Mesendoderm (in vitro differentiated cells): ENCODE measurements at regions not wholly inside any gene's neighbourhood (a gene's known extent, or its start where the extent isn't known, plus 50 kb on each side); places are given as distances from the start of the nearest gene placed in this dataset.
A peak's percentile ranks its signal among the peaks of the same experiment; 100 is the strongest.

Experiments used
- DNase-seq: peaks from one replicate; pipeline ENCODE4 v3.0.0; 2013
- H2AK5ac ChIP-seq: 2 replicates; pipeline ENCODE4 v1.6.1; 2013; ENCODE audit warnings: low read length, inconsistent platforms
- H2BK120ac ChIP-seq: 2 replicates; pipeline ENCODE4 v1.6.1; 2013; ENCODE audit warnings: low read depth, mild to moderate bottlenecking, low read length, moderate library complexity, mixed read lengths
- H2BK15ac ChIP-seq: replicated peaks from 2 replicates; pipeline ENCODE4 v1.6.1; 2013; ENCODE audit warnings: low read depth, mild to moderate bottlenecking, moderate library complexity
- H2BK5ac ChIP-seq: 2 replicates; pipeline ENCODE4 v1.6.1; 2013; ENCODE audit warnings: low read length, inconsistent platforms
- H3K18ac ChIP-seq: 2 replicates; pipeline ENCODE4 v1.6.1; 2013; ENCODE audit warnings: mild to moderate bottlenecking, low read length, mixed read lengths
- H3K23ac ChIP-seq: one replicate; pipeline ENCODE4 v1.6.1; 2013; ENCODE audit warnings: low read length
- H3K27ac ChIP-seq: 2 replicates; pipeline ENCODE4 v1.5.1; 2013; ENCODE audit warnings: low read depth, mild to moderate bottlenecking, inconsistent platforms, low read length, moderate library complexity
- H3K27me3 ChIP-seq: 2 replicates; pipeline ENCODE4 v1.6.1; 2013; ENCODE audit warnings: low read length, control low read depth, mild to moderate bottlenecking, inconsistent platforms; ENCODE audit not compliant: insufficient read depth, poor library complexity
- H3K36me3 ChIP-seq: 2 replicates; pipeline ENCODE4 v1.6.1; 2013; ENCODE audit warnings: low read length, inconsistent platforms; ENCODE audit not compliant: control insufficient read depth, insufficient read depth
- H3K4ac ChIP-seq: one replicate; pipeline ENCODE4 v1.6.1; 2013; ENCODE audit warnings: low read depth, mild to moderate bottlenecking, low read length, moderate library complexity
- H3K4me1 ChIP-seq: 2 replicates; pipeline ENCODE4 v1.6.1; 2013; ENCODE audit warnings: low read depth, low read length, inconsistent platforms; ENCODE audit not compliant: control insufficient read depth
- H3K4me2 ChIP-seq: 2 replicates; pipeline ENCODE4 v1.6.1; 2013; ENCODE audit warnings: low read length
- H3K4me3 ChIP-seq: 2 replicates; pipeline ENCODE4 v1.5.1; 2013; ENCODE audit warnings: mild to moderate bottlenecking, low read length
- H3K56ac ChIP-seq: one replicate; pipeline ENCODE4 v1.6.1; 2013; ENCODE audit warnings: low read length
- H3K79me1 ChIP-seq: 2 replicates; pipeline ENCODE4 v1.6.1; 2013; ENCODE audit warnings: low read length, inconsistent platforms
- H3K79me2 ChIP-seq: 2 replicates; pipeline ENCODE4 v1.6.1; 2013; ENCODE audit warnings: mild to moderate bottlenecking, low read length; ENCODE audit not compliant: control insufficient read depth, insufficient read depth
- H3K9ac ChIP-seq: 2 replicates; pipeline ENCODE4 v1.6.1; 2013; ENCODE audit warnings: low read length, inconsistent platforms
- H4K5ac ChIP-seq: one replicate; pipeline ENCODE4 v1.6.1; 2013; ENCODE audit warnings: low read length
- H4K8ac ChIP-seq: one replicate; pipeline ENCODE4 v1.6.1; 2013; ENCODE audit warnings: low read depth, mild to moderate bottlenecking, control low read depth, low read length, moderate library complexity
- WGBS: extraction: QIAGEN DNeasy Blood & Tissue Kit; methylation state at CpG from one replicate; pipeline ENCODE4 v1.1.7; 2013; ENCODE audit warnings: low lambda C conversion rate, missing lambda C conversion rate; ENCODE audit not compliant: insufficient coverage; ENCODE audit errors: extremely low coverage; 5-methylcytosine and 5-hydroxymethylcytosine counted together

GRCh38 chr2:9099341-9099751 is 95.9 kb upstream of the MBOAT2 start:
- Histone ChIP-seq H2AK5ac (no peak overlapping the region), H3K27ac (no peak overlapping the region), H4K8ac (no peak overlapping the region), H3K4me3 (no peak overlapping the region), H3K23ac (no peak overlapping the region), H2BK15ac (no peak overlapping the region), H3K79me1 (no peaks in the 10 kb centered on the region), H3K4me1 (peaks cover 13% of the 10 kb centered on the region), H3K56ac (no peak overlapping the region), H3K18ac (no peak overlapping the region), H3K4ac (no peak overlapping the region), H3K79me2 (no peaks in the 10 kb centered on the region), H2BK120ac (no peak overlapping the region), H3K36me3 (no peaks in the 10 kb centered on the region), H2BK5ac (no peak overlapping the region), H3K27me3 (no peaks in the 10 kb centered on the region), H4K5ac (no peak overlapping the region), H3K4me2 (no peak overlapping the region), H3K9ac (no peak overlapping the region)
- no peak for DNase-seq
- no CpG with 5 or more reads among the region's 9 CpGs for WGBS

- peaks cover 7% of the 10 kb centered on the region for H3K4me1 ChIP-seq
- no peak overlapping the region for H4K5ac ChIP-seq
- no peak overlapping the region for H3K4me2 ChIP-seq
- H3K27ac ChIP-seq = no peak overlapping the region
- H3K36me3 ChIP-seq = no peaks in the 10 kb centered on the region
- no peaks in the 10 kb centered on the region for H3K79me1 ChIP-seq
- H3K27me3 ChIP-seq = no peaks in the 10 kb centered on the region
- no peak overlapping the region for H3K18ac ChIP-seq
- no peak overlapping the region for H2BK120ac ChIP-seq
- no peak overlapping the region for H3K23ac ChIP-seq
- WGBS = no CpG with 5 or more reads among the region's 7 CpGs
- H3K79me2 ChIP-seq = no peaks in the 10 kb centered on the region
- H2AK5ac ChIP-seq = no peak overlapping the region
- H3K4me3 ChIP-seq = no peak overlapping the region
- no peak for DNase-seq
- H3K4ac ChIP-seq = no peak overlapping the region
- no peak overlapping the region for H4K8ac ChIP-seq
- no peak overlapping the region for H3K9ac ChIP-seq
- H2BK15ac ChIP-seq = no peak overlapping the region
- H2BK5ac ChIP-seq = no peak overlapping the region
- no peak overlapping the region for H3K56ac ChIP-seq
Measured at GRCh38 chr2:9097892-9098291, 94.4 kb upstream of the MBOAT2 start.

- no peak overlapping the region for H3K4me3 ChIP-seq
- no peak overlapping the region for H3K23ac ChIP-seq
- no peaks in the 10 kb centered on the region for H3K36me3 ChIP-seq
- no peak overlapping the region for H3K4me2 ChIP-seq
- H3K9ac ChIP-seq = no peak overlapping the region
- no peak overlapping the region for H4K8ac ChIP-seq
- no CpG with 5 or more reads among the region's 8 CpGs for WGBS
- no peak overlapping the region for H2AK5ac ChIP-seq
- no peaks in the 10 kb centered on the region for H3K79me2 ChIP-seq
- H2BK15ac ChIP-seq = no peak overlapping the region
- H3K27ac ChIP-seq = no peak overlapping the region
- no peak overlapping the region for H3K18ac ChIP-seq
- no peak overlapping the region for H3K4ac ChIP-seq
- DNase-seq = peak; percentile 53
- no peak overlapping the region for H2BK120ac ChIP-seq
- H4K5ac ChIP-seq = no peak overlapping the region
- no peak overlapping the region for H3K56ac ChIP-seq
- no peak overlapping the region for H2BK5ac ChIP-seq
- H3K27me3 ChIP-seq = no peaks in the 10 kb centered on the region
- no peaks in the 10 kb centered on the region for H3K79me1 ChIP-seq
- H3K4me1 ChIP-seq = peaks cover 3% of the 10 kb centered on the region
Measured at GRCh38 chr2:9097239-9097638, 93.8 kb upstream of the MBOAT2 start.

GRCh38 chr2:9096761-9097160 is 93.3 kb upstream of the MBOAT2 start:
- no peak overlapping the region for H3K23ac ChIP-seq
- no peaks in the 10 kb centered on the region for H3K36me3 ChIP-seq
- no peak overlapping the region for H3K9ac ChIP-seq
- peaks cover 3% of the 10 kb centered on the region for H3K4me1 ChIP-seq
- no peaks in the 10 kb centered on the region for H3K27me3 ChIP-seq
- no peak overlapping the region for H3K4ac ChIP-seq
- no peak for DNase-seq
- H3K4me3 ChIP-seq = no peak overlapping the region
- no peak overlapping the region for H3K56ac ChIP-seq
- H2BK120ac ChIP-seq = no peak overlapping the region
- H4K8ac ChIP-seq = no peak overlapping the region
- no peak overlapping the region for H3K27ac ChIP-seq
- no peak overlapping the region for H3K4me2 ChIP-seq
- no peak overlapping the region for H2AK5ac ChIP-seq
- H4K5ac ChIP-seq = no peak overlapping the region
- H2BK5ac ChIP-seq = no peak overlapping the region
- WGBS = no CpG with 5 or more reads among the region's 13 CpGs
- H3K79me1 ChIP-seq = no peaks in the 10 kb centered on the region
- H3K18ac ChIP-seq = no peak overlapping the region
- no peak overlapping the region for H2BK15ac ChIP-seq
- H3K79me2 ChIP-seq = no peaks in the 10 kb centered on the region

GRCh38 chr2:9095690-9096089 is 92.2 kb upstream of the MBOAT2 start:
- Histone ChIP-seq H3K23ac (no peak overlapping the region), H3K4me2 (no peak overlapping the region), H4K8ac (no peak overlapping the region), H2BK5ac (no peak overlapping the region), H3K27ac (no peak overlapping the region), H3K9ac (peak overlapping the region; percentile 28), H3K56ac (peak overlapping the region; percentile 74), H3K18ac (no peak overlapping the region), H3K4ac (no peak overlapping the region), H3K79me2 (no peaks in the 10 kb centered on the region), H3K79me1 (no peaks in the 10 kb centered on the region), H2AK5ac (no peak overlapping the region), H2BK15ac (no peak overlapping the region), H2BK120ac (no peak overlapping the region), H4K5ac (no peak overlapping the region), H3K4me1 (peaks cover 3% of the 10 kb centered on the region), H3K36me3 (no peaks in the 10 kb centered on the region), H3K4me3 (no peak overlapping the region), H3K27me3 (no peaks in the 10 kb centered on the region)
- WGBS = no CpG with 5 or more reads among the region's 21 CpGs
- peak; percentile 88 for DNase-seq

- Histone ChIP-seq H3K9ac (no peak overlapping the region), H3K36me3 (no peaks in the 10 kb centered on the region), H2BK5ac (no peak overlapping the region), H4K8ac (no peak overlapping the region), H3K27ac (no peak overlapping the region), H3K27me3 (no peaks in the 10 kb centered on the region), H3K4me2 (no peak overlapping the region), H2AK5ac (no peak overlapping the region), H3K4me1 (peaks cover 3% of the 10 kb centered on the region), H3K23ac (no peak overlapping the region), H3K79me2 (no peaks in the 10 kb centered on the region), H3K4me3 (no peak overlapping the region), H2BK120ac (no peak overlapping the region), H3K18ac (no peak overlapping the region), H3K79me1 (no peaks in the 10 kb centered on the region), H3K56ac (peak overlapping the region; percentile 67), H2BK15ac (no peak overlapping the region), H3K4ac (no peak overlapping the region), H4K5ac (no peak overlapping the region)
- no peak for DNase-seq
- no CpG with 5 or more reads among the region's 14 CpGs for WGBS
Measured at GRCh38 chr2:9095226-9095625, 91.7 kb upstream of the MBOAT2 start.
